ENCODE measurements at regions not wholly inside any gene's neighbourhood (a gene's known extent, or its start where the extent isn't known, plus 50 kb on each side); places are given as distances from the start of the nearest gene placed in this dataset.

DNA sequence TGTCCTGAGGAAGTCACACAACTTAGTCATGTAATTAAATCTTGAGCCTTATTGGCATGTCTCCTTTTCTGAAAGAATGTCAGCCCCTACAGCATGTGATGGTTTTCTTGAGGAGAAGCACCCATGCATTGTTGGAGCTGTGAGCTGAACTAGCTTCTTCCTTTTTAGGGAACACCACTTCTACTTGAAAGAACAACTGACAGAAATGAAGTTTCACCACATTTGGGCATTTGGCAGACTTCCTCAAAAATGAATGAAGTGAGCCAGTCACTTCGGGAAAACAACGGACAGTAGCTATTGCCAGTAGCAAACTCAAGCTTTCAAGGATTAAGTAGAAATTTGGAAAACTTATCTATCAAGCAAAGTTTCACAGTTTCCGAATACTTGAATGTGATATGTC is 1351.3 kb downstream of the EFNB2 start:
- H3K27ac Mint-ChIP-seq (ENCODE audit: low read depth) = no peak overlapping the region
- no peaks in the 10 kb centered on the region for H3K4me1 Mint-ChIP-seq
- no peak overlapping the region for H3K4me3 Mint-ChIP-seq
- H3K9me3 Mint-ChIP-seq = no peaks in the 10 kb centered on the region
- no peak for DNase-seq (ENCODE audit: low spot score in 2 of 2)
- ATAC-seq (replicated peaks; ENCODE audit: extremely low read depth, poor library complexity, severe bottlenecking) = no peak
- H3K36me3 Mint-ChIP-seq (ENCODE audit: insufficient read depth) = no peaks in the 10 kb centered on the region
- H3K27me3 Mint-ChIP-seq = no peaks in the 10 kb centered on the region

DNA sequence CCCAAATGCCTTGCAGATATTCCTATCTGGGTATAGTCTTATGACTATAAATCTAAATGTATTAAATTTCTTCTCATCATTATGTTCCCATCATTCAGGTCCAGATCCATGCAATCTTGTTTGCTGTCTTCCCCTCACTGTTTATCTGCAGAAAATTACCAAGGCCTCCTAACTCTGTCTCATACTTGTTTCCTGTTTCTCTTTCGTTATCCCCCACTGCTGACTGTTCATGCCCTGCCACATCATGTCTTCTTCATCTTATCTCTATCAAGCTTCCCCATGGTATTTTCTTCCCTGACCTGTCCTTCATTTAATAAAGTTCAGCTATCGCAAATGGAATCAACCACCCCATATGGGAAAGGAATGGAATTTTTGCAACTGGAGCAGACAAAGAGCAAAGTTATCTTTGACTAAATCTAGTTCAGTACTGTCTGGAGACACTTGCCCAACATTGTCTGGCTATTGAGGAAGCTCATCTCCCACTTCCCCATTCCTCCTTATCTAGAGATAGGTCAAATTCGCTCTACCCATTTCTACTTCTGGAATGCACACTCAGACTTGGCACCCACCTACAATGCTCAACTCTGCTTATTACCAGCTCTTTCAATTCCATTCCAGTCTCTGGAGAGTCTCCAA is 1358.1 kb downstream of the EFNB2 start:
- H3K9me3 Mint-ChIP-seq = no peaks in the 10 kb centered on the region
- DNase-seq (ENCODE audit: low spot score in 2 of 2) = no peak
- H3K36me3 Mint-ChIP-seq (ENCODE audit: insufficient read depth) = no peaks in the 10 kb centered on the region
- ATAC-seq (replicated peaks; ENCODE audit: extremely low read depth, poor library complexity, severe bottlenecking) = no peak
- no peak overlapping the region for H3K27ac Mint-ChIP-seq (ENCODE audit: low read depth)
- H3K4me1 Mint-ChIP-seq = no peaks in the 10 kb centered on the region
- H3K27me3 Mint-ChIP-seq = no peaks in the 10 kb centered on the region
- H3K4me3 Mint-ChIP-seq = no peak overlapping the region

DNA sequence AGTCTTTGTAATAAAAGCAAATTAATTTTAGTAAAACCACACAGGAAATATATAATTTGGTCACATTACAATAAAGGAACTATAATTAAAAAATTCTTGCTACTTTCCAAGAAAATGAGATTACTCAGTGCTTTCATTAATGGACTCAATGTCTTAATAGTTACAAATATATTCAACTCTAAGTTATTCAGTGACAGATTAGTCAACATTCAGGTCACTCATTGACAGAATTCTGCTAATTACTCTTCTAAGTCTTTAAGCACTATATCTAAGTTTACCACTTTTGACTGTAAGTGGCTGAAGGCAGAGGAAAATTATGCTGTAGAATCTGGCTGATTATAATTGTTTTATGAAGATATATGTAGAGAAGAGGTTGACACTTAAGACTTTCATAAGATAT is 1365.0 kb downstream of the EFNB2 start:
- Mint-ChIP-seq H3K4me3 (no peak overlapping the region), H3K27me3 (no peaks in the 10 kb centered on the region), H3K27ac (ENCODE audit: low read depth) (no peak overlapping the region), H3K36me3 (ENCODE audit: insufficient read depth) (no peaks in the 10 kb centered on the region), H3K9me3 (no peaks in the 10 kb centered on the region), H3K4me1 (no peaks in the 10 kb centered on the region)
- DNase-seq (ENCODE audit: low spot score in 2 of 2) = no peak
- no peak for ATAC-seq (replicated peaks; ENCODE audit: extremely low read depth, poor library complexity, severe bottlenecking)

DNA sequence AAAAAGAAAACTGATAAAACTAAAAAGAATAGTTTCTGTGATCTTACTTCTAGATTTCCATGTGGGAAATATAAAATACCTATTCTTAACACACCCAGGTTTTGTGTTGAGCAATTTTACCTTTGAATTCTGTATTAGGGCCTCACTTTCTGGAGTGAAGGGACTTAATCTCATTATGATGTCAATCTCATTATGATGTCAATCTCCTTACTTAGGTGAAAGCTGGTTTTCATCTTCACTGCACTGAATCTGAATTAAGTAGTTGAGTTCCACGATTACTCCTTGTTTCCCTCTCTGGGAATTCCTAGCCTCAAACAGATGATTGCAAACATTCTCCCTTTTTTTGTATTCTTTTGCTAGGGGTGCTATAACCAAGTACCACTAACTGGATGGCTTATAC is 1367.2 kb downstream of the EFNB2 start:
- no peaks in the 10 kb centered on the region for H3K4me1 Mint-ChIP-seq
- ATAC-seq (replicated peaks; ENCODE audit: extremely low read depth, poor library complexity, severe bottlenecking) = no peak
- no peaks in the 10 kb centered on the region for H3K9me3 Mint-ChIP-seq
- H3K4me3 Mint-ChIP-seq = no peak overlapping the region
- H3K27me3 Mint-ChIP-seq = no peaks in the 10 kb centered on the region
- no peaks in the 10 kb centered on the region for H3K36me3 Mint-ChIP-seq (ENCODE audit: insufficient read depth)
- no peak for DNase-seq (ENCODE audit: low spot score in 2 of 2)
- H3K27ac Mint-ChIP-seq (ENCODE audit: low read depth) = no peak overlapping the region

DNA sequence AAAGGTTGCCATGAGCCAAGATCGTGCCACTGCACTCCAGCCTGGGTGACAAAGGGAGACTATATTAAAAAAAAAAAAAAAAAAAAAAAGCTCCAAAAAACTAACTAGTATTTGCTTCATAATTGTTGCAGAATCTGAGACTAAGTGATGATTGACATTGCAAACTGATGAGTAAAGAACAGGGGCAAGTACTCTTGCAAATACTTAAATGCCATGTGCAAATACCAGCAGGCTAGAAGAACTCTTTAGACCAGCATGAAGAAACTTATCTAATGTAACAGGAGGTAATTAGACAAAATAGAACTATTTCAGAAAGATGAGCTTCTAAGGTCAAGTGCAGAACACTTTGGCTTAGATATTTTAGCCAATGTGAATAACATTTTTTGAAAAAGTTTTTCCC is 1368.1 kb downstream of the EFNB2 start:
- DNase-seq (ENCODE audit: low spot score in 2 of 2) = no peak
- H3K27ac Mint-ChIP-seq (ENCODE audit: low read depth) = no peak overlapping the region
- no peaks in the 10 kb centered on the region for H3K36me3 Mint-ChIP-seq (ENCODE audit: insufficient read depth)
- no peak overlapping the region for H3K4me3 Mint-ChIP-seq
- no peaks in the 10 kb centered on the region for H3K9me3 Mint-ChIP-seq
- H3K27me3 Mint-ChIP-seq = no peaks in the 10 kb centered on the region
- ATAC-seq (replicated peaks; ENCODE audit: extremely low read depth, poor library complexity, severe bottlenecking) = no peak
- no peaks in the 10 kb centered on the region for H3K4me1 Mint-ChIP-seq

DNA sequence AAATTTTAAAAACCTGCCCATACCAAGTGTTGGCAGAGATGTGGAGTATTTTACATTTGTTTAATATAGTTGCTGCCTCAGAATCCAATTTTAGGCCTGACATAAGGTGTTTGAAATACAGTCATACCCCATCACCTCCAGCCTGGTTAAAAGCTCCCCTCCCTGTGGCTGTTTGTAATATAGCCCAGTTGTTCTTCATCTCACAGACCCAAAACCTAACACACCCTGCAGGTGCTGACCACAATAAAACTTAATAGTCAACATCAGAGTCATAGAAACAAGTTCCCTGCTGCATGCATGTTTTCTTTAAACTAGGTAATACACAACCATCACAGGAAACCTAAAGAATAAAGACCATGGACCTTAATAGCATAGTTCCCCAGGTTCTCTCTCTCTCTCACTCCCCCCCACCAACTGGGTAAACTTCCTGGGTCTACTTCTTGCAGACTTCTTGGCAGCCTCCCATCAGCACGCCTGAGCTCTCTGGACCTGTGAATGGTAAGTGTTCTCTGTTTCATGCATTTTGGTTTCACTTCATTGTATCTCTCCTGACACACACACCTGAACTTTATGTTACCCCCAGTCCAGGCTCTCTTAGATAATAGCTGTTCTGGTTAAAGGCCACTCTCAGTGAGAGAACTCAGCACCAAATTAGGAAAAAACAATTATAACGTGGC is 1369.9 kb downstream of the EFNB2 start:
- ATAC-seq (replicated peaks; ENCODE audit: extremely low read depth, poor library complexity, severe bottlenecking) (no peak), DNase-seq (ENCODE audit: low spot score in 2 of 2) (no peak)
- Mint-ChIP-seq H3K27ac (ENCODE audit: low read depth) (no peak overlapping the region), H3K4me3 (no peak overlapping the region), H3K36me3 (ENCODE audit: insufficient read depth) (no peaks in the 10 kb centered on the region), H3K27me3 (no peaks in the 10 kb centered on the region), H3K9me3 (no peaks in the 10 kb centered on the region), H3K4me1 (no peaks in the 10 kb centered on the region)

DNA sequence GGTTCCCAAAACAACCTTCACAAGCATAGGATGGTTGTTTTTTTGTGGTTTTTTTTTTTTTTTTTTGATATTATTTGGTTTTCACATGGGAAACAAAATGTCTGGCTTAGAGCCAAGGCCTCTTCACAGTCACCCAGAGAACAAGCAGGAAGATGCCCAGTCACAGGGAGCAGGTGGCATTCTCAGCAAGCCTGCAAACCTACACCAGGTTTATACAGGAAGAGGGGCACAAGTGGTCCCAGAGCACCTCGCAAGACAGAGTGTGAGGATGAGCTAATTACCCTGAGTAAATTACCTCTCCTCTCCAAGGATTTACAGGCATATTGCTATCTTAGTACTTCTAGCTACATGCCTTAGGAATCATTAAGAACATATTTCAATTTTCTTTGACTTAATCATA is 1375.6 kb downstream of the EFNB2 start:
- ATAC-seq (replicated peaks; ENCODE audit: extremely low read depth, poor library complexity, severe bottlenecking) = no peak
- Mint-ChIP-seq H3K27ac (ENCODE audit: low read depth) (no peak overlapping the region), H3K27me3 (peaks cover 11% of the 10 kb centered on the region)

DNA sequence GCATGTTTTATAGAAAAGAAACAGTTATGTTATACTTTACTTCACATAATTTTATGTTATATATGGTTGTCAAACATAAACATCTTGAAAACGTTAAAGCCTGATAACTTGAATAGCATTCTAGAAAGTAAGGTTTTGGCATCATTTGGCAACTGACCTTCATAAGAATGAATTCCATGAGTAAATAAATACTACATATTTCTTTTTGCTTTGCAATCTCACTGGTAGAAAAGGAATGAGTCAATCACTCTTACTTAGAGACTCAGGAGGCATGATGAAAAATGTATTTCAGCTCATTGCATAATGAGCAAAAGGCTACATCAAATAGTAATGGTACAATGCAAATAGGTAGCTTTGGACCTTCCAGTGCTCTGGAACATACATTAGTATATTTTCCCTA is 1381.9 kb downstream of the EFNB2 start:
- H3K9me3 Mint-ChIP-seq = no peaks in the 10 kb centered on the region
- ATAC-seq (replicated peaks; ENCODE audit: extremely low read depth, poor library complexity, severe bottlenecking) (no peak), DNase-seq (ENCODE audit: low spot score in 2 of 2) (no peak)
- no peak overlapping the region for H3K4me3 Mint-ChIP-seq
- H3K4me1 Mint-ChIP-seq = no peaks in the 10 kb centered on the region
- H3K27ac Mint-ChIP-seq (ENCODE audit: low read depth) = no peak overlapping the region
- no peaks in the 10 kb centered on the region for H3K36me3 Mint-ChIP-seq (ENCODE audit: insufficient read depth)
- H3K27me3 Mint-ChIP-seq = peaks cover 8% of the 10 kb centered on the region

More for the DNA sequence above, 1375.6 kb downstream of the EFNB2 start:
- H3K4me3 Mint-ChIP-seq = no peak overlapping the region
- no peaks in the 10 kb centered on the region for H3K4me1 Mint-ChIP-seq
- no peak for DNase-seq (ENCODE audit: low spot score in 2 of 2)
- no peaks in the 10 kb centered on the region for H3K9me3 Mint-ChIP-seq
- peaks cover 1% of the 10 kb centered on the region for H3K36me3 Mint-ChIP-seq (ENCODE audit: insufficient read depth)

DNA sequence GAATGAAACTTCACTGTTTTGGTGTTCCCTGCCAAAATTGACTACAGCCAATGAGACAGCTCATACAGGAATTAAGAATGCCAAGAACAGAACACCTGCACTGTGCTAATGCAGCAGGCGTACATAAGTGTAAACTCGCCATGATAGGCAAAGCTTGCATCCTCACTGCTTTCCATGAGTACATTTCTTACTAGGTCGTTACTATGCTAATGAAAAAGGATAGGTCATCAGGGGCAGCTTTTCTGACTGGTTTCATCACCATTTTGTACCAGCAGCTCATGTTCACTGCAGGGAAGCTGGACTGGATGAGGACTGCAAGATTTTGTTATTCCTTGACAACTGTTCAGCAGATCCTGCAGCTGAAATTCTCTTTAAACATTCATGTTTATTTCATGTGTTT is 1383.8 kb downstream of the EFNB2 start:
- no peaks in the 10 kb centered on the region for H3K36me3 Mint-ChIP-seq (ENCODE audit: insufficient read depth)
- no peaks in the 10 kb centered on the region for H3K27me3 Mint-ChIP-seq
- H3K4me3 Mint-ChIP-seq = no peak overlapping the region
- no peaks in the 10 kb centered on the region for H3K4me1 Mint-ChIP-seq
- H3K27ac Mint-ChIP-seq (ENCODE audit: low read depth) = no peak overlapping the region
- H3K9me3 Mint-ChIP-seq = no peaks in the 10 kb centered on the region
- DNase-seq (ENCODE audit: low spot score in 2 of 2) (no peak), ATAC-seq (replicated peaks; ENCODE audit: extremely low read depth, poor library complexity, severe bottlenecking) (no peak)

DNA sequence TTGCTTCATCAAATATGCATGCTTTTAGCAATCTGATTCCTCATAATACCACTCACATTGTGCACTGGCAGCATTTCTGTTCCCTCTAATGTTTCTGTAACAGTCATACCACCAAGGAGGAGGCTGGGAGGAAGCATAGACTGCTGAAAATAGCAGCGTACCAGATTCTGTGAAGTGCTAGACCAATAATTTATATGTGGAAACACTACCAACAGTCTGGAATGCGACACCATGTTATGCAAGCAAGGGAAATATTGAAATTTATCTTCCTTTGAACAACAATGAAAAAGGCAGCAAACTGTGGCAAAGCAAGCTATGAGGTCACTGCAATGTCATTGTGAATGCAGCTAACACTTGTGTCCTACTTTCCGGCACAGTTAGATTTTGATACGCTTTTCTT is 1388.0 kb downstream of the EFNB2 start:
- H3K27me3 Mint-ChIP-seq = no peaks in the 10 kb centered on the region
- no peaks in the 10 kb centered on the region for H3K4me1 Mint-ChIP-seq
- no peak overlapping the region for H3K27ac Mint-ChIP-seq (ENCODE audit: low read depth)
- no peak overlapping the region for H3K4me3 Mint-ChIP-seq
- DNase-seq (ENCODE audit: low spot score in 2 of 2) (no peak), ATAC-seq (replicated peaks; ENCODE audit: extremely low read depth, poor library complexity, severe bottlenecking) (no peak)
- H3K36me3 Mint-ChIP-seq (ENCODE audit: insufficient read depth) = no peaks in the 10 kb centered on the region
- no peaks in the 10 kb centered on the region for H3K9me3 Mint-ChIP-seq

DNA sequence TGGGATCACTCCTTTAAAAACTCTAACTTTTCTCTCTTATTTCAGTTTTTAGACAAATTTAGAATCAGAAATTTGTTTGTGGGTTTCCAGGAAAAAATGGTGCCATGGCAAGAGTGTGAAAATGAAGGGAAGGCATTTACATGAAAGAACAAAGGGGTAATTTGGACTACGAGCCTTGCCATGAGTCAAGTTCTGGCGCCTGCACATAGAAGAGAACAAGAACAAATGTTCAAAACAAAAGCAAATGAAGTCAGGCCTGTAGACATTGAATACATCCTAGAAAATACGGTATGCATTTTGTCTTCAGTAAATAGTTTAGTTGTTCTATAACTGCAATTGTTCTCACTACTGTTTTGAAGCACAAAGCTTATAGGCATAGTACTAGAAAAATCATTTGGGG is 1390.5 kb downstream of the EFNB2 start:
- DNase-seq (ENCODE audit: low spot score in 2 of 2) (no peak), ATAC-seq (replicated peaks; ENCODE audit: extremely low read depth, poor library complexity, severe bottlenecking) (no peak)
- Mint-ChIP-seq H3K27me3 (no peaks in the 10 kb centered on the region), H3K9me3 (no peaks in the 10 kb centered on the region), H3K36me3 (ENCODE audit: insufficient read depth) (peaks cover under 1% of the 10 kb centered on the region), H3K4me1 (peaks cover 8% of the 10 kb centered on the region), H3K27ac (ENCODE audit: low read depth) (no peak overlapping the region), H3K4me3 (no peak overlapping the region)

DNA sequence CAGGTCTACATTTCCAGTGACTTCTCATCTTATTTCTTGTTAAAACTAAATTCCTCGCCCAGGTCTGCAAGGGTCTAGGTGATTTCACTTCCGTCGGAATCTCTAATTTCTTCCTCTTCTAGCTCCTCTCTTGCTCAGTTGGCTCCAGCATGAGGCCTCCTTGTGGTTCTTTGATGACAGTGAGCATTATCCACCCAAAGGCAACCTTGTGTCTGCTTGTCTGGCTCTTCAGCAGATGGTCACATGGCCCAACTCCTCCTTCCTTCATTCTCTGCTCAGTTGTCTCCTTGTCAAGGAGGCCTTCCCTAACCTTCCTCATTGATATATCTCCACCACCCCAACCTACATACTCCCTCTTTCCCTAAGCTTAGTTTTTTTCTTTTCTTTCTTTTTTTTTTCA is 1391.4 kb downstream of the EFNB2 start:
- no peak for ATAC-seq (replicated peaks; ENCODE audit: extremely low read depth, poor library complexity, severe bottlenecking)
- no peak for DNase-seq (ENCODE audit: low spot score in 2 of 2)
- no peaks in the 10 kb centered on the region for H3K27me3 Mint-ChIP-seq

DNA sequence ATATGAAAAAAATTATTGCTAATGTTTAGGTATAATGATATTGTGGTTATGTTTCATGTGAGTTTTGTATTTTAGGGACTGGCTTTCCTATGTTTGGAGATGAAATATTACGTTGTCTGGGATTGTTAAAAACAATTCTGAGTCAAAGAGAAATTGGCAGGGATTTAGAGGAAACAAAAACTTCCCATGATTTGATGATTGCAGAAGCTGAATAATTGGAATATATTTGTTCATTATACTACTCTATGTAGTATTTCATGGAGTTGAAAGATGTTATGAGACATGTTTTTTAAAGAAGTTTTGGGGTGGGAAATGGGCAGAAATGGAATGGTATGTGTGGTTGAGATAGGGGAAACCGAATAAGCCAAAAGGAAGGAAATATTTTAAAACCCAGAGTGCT is 1392.9 kb downstream of the EFNB2 start:
- ATAC-seq (replicated peaks; ENCODE audit: extremely low read depth, poor library complexity, severe bottlenecking) (no peak), DNase-seq (ENCODE audit: low spot score in 2 of 2) (no peak)
- Mint-ChIP-seq H3K27ac (ENCODE audit: low read depth) (no peak overlapping the region), H3K27me3 (no peaks in the 10 kb centered on the region), H3K36me3 (ENCODE audit: insufficient read depth) (peaks cover 2% of the 10 kb centered on the region), H3K4me3 (no peak overlapping the region), H3K4me1 (peaks cover 19% of the 10 kb centered on the region), H3K9me3 (no peaks in the 10 kb centered on the region)

More for the DNA sequence above, 1391.4 kb downstream of the EFNB2 start:
- peaks cover 2% of the 10 kb centered on the region for H3K36me3 Mint-ChIP-seq (ENCODE audit: insufficient read depth)
- H3K4me3 Mint-ChIP-seq = no peak overlapping the region
- no peak overlapping the region for H3K27ac Mint-ChIP-seq (ENCODE audit: low read depth)
- H3K9me3 Mint-ChIP-seq = no peaks in the 10 kb centered on the region
- H3K4me1 Mint-ChIP-seq = peaks cover 18% of the 10 kb centered on the region

Measured in central memory CD8-positive, alpha-beta T cell (primary cell).